ENCODE measurements at regions not wholly inside any gene's neighbourhood (a gene's known extent, or its start where the extent isn't known, plus 50 kb on each side); places are given as distances from the start of the nearest gene placed in this dataset.

DNA sequence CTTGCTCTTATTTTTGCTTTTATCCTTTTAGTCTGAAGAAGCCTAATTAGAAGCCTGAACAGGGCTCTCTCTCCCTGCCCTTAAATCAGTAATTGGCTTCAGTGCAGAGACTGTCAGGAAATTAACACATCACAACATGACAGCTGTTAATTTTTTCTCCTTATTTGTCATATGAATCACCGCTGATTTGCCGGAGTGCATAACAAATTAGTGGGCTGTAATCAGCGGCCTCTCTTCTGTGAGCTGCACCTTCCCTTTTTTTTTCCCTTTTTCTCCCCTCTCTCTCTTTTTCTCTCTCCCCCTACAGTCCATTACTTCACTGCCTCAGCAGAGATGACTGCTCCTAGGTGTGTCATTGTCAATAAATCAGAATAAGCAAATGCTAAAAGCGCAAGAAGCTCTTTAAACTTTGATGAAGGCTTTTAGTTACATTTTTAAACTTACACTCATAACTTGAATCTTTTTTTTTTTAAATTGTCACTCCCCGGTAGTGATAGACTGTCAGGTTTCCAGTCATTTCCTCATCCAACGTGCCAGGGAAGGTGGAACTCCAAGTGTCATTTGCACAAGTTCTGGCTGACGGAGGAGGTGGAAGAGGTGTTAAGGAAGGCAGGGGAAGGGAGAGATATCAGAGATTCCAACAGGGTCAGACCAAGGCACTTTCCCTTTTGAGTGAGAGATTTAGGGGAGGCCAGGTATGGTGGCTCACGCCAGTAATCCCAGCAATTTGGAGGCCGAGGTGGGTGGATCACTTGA, 197.1 kb upstream of the TSHZ3 start:
- ChIA-PET CTCF (no interaction called here), POLR2A (no interaction called here)
- no peaks in the 10 kb centered on the region for H3K36me3 Mint-ChIP-seq (ENCODE audit: low read depth)
- H3K4me1 Mint-ChIP-seq, result no peaks in the 10 kb centered on the region
- intact Hi-C loops (cut with micrococcal nuclease), result no loop called here
- TF ChIP-seq, protein P1, sequence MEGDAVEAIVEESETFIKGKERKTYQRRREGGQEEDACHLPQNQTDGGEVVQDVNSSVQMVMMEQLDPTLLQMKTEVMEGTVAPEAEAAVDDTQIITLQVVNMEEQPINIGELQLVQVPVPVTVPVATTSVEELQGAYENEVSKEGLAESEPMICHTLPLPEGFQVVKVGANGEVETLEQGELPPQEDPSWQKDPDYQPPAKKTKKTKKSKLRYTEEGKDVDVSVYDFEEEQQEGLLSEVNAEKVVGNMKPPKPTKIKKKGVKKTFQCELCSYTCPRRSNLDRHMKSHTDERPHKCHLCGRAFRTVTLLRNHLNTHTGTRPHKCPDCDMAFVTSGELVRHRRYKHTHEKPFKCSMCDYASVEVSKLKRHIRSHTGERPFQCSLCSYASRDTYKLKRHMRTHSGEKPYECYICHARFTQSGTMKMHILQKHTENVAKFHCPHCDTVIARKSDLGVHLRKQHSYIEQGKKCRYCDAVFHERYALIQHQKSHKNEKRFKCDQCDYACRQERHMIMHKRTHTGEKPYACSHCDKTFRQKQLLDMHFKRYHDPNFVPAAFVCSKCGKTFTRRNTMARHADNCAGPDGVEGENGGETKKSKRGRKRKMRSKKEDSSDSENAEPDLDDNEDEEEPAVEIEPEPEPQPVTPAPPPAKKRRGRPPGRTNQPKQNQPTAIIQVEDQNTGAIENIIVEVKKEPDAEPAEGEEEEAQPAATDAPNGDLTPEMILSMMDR (IDR thresholded peaks at IDR 0.05), result no peak
- H3K27me3 Mint-ChIP-seq, result no peaks in the 10 kb centered on the region
- H3K9me3 Mint-ChIP-seq, result peaks cover 11% of the 10 kb centered on the region
- no peak for ATAC-seq (ENCODE audit: low read depth)
- H3K4me3 Mint-ChIP-seq, result no peak overlapping the region
- no peak overlapping the region for H3K27ac Mint-ChIP-seq
- no peak for DNase-seq

DNA sequence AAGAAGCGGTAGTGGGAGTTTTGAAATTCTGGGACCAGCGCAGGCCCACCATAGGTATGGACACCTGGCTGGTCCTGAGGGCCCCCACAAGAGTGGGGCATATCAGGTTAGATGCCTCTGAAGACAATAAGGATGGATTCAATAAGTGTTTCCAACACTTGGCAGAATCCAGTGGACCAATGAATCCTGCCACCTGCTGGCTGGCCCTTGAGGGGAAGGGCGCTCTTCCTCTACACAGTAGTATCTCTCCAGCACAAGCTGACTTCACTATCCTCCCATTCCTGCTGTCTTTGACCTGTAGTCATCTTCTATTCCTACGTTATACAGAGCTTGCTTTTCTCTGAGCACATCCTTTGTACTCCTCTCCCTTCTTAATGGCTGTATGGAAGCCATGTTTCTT, 199.7 kb upstream of the TSHZ3 start:
- Mint-ChIP-seq H3K9me3 (peaks cover 8% of the 10 kb centered on the region), H3K4me3 (no peak overlapping the region), H3K27ac (no peak overlapping the region), H3K27me3 (no peaks in the 10 kb centered on the region), H3K36me3 (ENCODE audit: low read depth) (no peaks in the 10 kb centered on the region), H3K4me1 (no peaks in the 10 kb centered on the region)
- ATAC-seq (ENCODE audit: low read depth) (no peak), DNase-seq (no peak)
- intact Hi-C loops (cut with micrococcal nuclease), result no loop called here
- TF ChIP-seq, protein P1 (IDR thresholded peaks at IDR 0.05), result no peak
- CTCF ChIA-PET, result no interaction called here
- POLR2A ChIA-PET, result no interaction called here

DNA sequence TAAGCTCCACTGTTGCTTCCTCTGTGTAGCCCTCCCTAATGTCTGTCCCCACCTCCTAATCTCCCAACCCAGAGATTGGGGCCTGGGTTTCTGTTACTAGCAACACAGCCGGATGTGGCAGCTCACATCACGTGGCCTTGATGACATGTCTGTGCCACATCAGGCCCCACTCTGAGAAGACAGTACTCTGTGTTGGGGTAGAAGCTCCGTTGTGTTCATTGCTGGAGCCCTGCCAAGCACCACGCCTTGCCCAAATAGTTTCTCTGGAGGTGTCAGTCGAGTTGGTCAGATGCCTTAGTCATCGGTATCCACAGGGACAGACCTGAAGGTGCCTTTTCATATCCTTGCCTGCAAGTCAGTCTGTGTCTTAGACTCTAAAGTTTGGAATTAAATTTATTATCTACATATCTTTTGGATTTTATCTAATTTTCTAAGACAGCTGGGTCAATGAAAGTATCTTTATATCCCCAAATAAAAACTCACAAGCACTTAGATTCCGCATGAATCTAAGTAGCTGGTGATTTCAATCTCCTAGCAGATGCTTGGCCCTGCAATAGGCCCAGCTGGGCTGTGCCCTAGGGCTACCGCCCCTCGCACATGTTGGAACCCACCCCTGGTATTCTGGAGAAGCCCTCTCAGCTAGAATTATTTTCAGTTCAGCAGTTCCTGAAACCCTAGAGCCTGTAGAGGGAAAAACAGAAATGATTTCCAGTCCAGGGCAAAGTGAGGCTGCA, 204.0 kb upstream of the TSHZ3 start:
- Mint-ChIP-seq H3K4me1 (no peaks in the 10 kb centered on the region), H3K27ac (no peak overlapping the region), H3K27me3 (no peaks in the 10 kb centered on the region), H3K4me3 (no peak overlapping the region), H3K36me3 (ENCODE audit: low read depth) (no peaks in the 10 kb centered on the region), H3K9me3 (peaks cover 7% of the 10 kb centered on the region)
- ATAC-seq (ENCODE audit: low read depth) (no peak), DNase-seq (no peak)
- ChIA-PET CTCF (no interaction called here), POLR2A (no interaction called here)
- TF ChIP-seq, protein P1 (IDR thresholded peaks at IDR 0.05), result no peak
- intact Hi-C loops (cut with micrococcal nuclease), result no loop called here

DNA sequence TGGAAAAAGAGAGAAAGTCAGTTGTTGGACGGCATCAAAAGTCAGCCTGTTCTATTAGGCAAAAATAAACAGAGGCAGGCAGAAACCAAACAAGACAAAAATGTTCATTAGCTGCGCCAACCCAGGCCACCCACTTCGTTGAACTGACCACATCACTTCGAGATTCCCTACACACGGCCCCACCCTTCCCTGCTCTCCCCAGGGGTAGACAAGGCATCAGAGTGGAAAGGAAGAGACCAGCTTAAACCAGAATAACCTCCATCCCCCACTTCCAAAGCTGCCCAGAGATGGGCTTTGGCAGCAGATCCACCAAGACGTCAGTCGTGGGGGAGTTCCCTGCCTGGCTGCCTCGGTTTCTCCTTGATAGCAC, 204.6 kb upstream of the TSHZ3 start:
- TF ChIP-seq, protein P1 (IDR thresholded peaks at IDR 0.05), result no peak
- POLR2A ChIA-PET, result no interaction called here
- DNase-seq, result no peak
- CTCF ChIA-PET, result no interaction called here
- Mint-ChIP-seq H3K27me3 (no peaks in the 10 kb centered on the region), H3K27ac (no peak overlapping the region), H3K4me3 (no peak overlapping the region), H3K4me1 (no peaks in the 10 kb centered on the region), H3K36me3 (ENCODE audit: low read depth) (no peaks in the 10 kb centered on the region), H3K9me3 (peaks cover 7% of the 10 kb centered on the region)
- no peak for ATAC-seq (ENCODE audit: low read depth)
- intact Hi-C loops (cut with micrococcal nuclease), result no loop called here

DNA sequence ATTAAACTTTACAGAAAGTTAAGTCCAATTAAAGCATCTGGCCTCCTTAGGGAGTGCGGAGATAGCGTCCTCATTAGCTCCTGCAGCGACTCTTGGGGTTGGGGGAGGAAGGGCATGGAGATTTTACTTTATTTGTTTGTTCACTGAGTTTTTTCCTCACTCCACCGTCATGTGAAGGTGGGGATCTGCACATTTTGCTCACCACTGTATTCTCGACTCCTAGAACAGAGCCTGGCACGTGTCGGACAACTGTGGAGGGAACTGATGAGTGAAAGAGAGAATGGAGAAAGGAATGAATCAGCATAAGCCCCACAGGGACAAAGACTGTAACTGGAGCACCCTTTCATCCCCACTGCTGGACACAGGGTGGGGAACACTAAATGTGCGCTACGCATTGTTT, 205.1 kb upstream of the TSHZ3 start:
- Mint-ChIP-seq H3K9me3 (peaks cover 10% of the 10 kb centered on the region), H3K4me3 (no peak overlapping the region), H3K27me3 (no peaks in the 10 kb centered on the region), H3K27ac (no peak overlapping the region), H3K36me3 (ENCODE audit: low read depth) (no peaks in the 10 kb centered on the region), H3K4me1 (no peaks in the 10 kb centered on the region)
- CTCF ChIA-PET, result no interaction called here
- no peak for ATAC-seq (ENCODE audit: low read depth)
- TF ChIP-seq, protein P1 (IDR thresholded peaks at IDR 0.05), result no peak
- POLR2A ChIA-PET, result no interaction called here
- no peak for DNase-seq
- intact Hi-C loops (cut with micrococcal nuclease), result no loop called here
